WERI-Rb-1 (cell line): ENCODE measurements at regions not wholly inside any gene's neighbourhood (a gene's known extent, or its start where the extent isn't known, plus 50 kb on each side); places are given as distances from the start of the nearest gene placed in this dataset.
A peak's percentile ranks its signal among the peaks of the same experiment; 100 is the strongest.

Experiments
- DNase-seq: peaks from one replicate; pipeline ENCODE4 v3.0.0-alpha.2; 2020
- H3K27ac ChIP-seq: fragments of 250-450 bp; sonication (Bioruptor Pico); 2 replicates; pipeline ENCODE4 v1.5.1; 2020; ENCODE audit warnings: mild to moderate bottlenecking, moderate library complexity
- H3K27me3 ChIP-seq: fragments of 250-450 bp; sonication (Bioruptor Pico); 2 replicates; pipeline ENCODE4 v1.5.1; 2021; ENCODE audit warnings: mild to moderate bottlenecking, low read depth, moderate library complexity; ENCODE audit not compliant: insufficient read depth, severe bottlenecking
- H3K36me3 ChIP-seq: fragments of 250-450 bp; sonication (Bioruptor Pico); 2 replicates; pipeline ENCODE4 v1.5.1; 2020; ENCODE audit warnings: mild to moderate bottlenecking, moderate library complexity
- H3K4me3 ChIP-seq: 2 replicates; pipeline ENCODE4 v1.5.1; 2011; ENCODE audit warnings: low read depth, mild to moderate bottlenecking, control low read depth, low read length
- H3K9me3 ChIP-seq: fragments of 250-450 bp; sonication (Bioruptor Pico); 2 replicates; pipeline ENCODE4 v1.5.1; 2021; ENCODE audit warnings: mild to moderate bottlenecking, moderate library complexity; ENCODE audit not compliant: severe bottlenecking
- TF ChIP-seq, protein P1 (sequence below): IDR thresholded peaks from 2 replicates; pipeline ENCODE4 v1.5.1; 2011; ENCODE audit warnings: low read depth, mild to moderate bottlenecking, control low read depth, inconsistent platforms, low read length

GRCh38 chr16:86991679-86992078 is 325.5 kb downstream of the C16orf95 start:
- no peaks in the 10 kb centered on the region for H3K27me3 ChIP-seq
- H3K36me3 ChIP-seq: no peaks in the 10 kb centered on the region
- no peak overlapping the region for H3K4me3 ChIP-seq
- H3K27ac ChIP-seq: no peak overlapping the region
- TF ChIP-seq, protein P1, sequence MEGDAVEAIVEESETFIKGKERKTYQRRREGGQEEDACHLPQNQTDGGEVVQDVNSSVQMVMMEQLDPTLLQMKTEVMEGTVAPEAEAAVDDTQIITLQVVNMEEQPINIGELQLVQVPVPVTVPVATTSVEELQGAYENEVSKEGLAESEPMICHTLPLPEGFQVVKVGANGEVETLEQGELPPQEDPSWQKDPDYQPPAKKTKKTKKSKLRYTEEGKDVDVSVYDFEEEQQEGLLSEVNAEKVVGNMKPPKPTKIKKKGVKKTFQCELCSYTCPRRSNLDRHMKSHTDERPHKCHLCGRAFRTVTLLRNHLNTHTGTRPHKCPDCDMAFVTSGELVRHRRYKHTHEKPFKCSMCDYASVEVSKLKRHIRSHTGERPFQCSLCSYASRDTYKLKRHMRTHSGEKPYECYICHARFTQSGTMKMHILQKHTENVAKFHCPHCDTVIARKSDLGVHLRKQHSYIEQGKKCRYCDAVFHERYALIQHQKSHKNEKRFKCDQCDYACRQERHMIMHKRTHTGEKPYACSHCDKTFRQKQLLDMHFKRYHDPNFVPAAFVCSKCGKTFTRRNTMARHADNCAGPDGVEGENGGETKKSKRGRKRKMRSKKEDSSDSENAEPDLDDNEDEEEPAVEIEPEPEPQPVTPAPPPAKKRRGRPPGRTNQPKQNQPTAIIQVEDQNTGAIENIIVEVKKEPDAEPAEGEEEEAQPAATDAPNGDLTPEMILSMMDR: no peak
- H3K9me3 ChIP-seq: no peaks in the 10 kb centered on the region
- no peak for DNase-seq

GRCh38 chr16:86992587-86992986 is 324.6 kb downstream of the C16orf95 start:
- TF ChIP-seq, protein P1: no peak
- no peak overlapping the region for H3K4me3 ChIP-seq
- H3K27me3 ChIP-seq: no peaks in the 10 kb centered on the region
- DNase-seq: no peak
- H3K27ac ChIP-seq: no peak overlapping the region
- no peaks in the 10 kb centered on the region for H3K36me3 ChIP-seq
- H3K9me3 ChIP-seq: no peaks in the 10 kb centered on the region

GRCh38 chr16:86993426-86994110 is 323.6 kb downstream of the C16orf95 start:
- H3K27me3 ChIP-seq: no peaks in the 10 kb centered on the region
- no peak overlapping the region for H3K27ac ChIP-seq
- no peaks in the 10 kb centered on the region for H3K9me3 ChIP-seq
- H3K4me3 ChIP-seq: no peak overlapping the region
- no peaks in the 10 kb centered on the region for H3K36me3 ChIP-seq
- TF ChIP-seq, protein P1: no peak
- DNase-seq: no peak

DNA sequence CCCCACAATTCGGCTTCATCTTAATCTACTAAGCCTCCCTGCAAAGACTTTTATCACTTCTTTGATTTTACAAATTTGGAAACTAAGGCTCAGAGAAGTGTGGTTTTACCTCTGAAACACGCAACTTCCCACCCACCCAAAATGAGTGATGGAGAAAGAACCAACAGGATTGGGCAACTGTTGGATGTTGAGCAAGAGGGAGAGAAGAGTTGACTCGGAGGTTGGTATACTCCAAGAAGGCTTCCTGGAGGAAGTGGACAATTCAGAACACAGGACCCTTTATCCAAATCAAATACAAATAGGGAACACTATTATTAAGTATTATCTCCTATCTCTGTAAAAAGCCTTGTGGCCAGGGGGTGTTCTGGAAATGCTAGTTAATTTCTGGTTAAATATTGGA is 323.0 kb downstream of the C16orf95 start:
- no peak overlapping the region; the same call in 1 of the 2 replicates for H3K27ac ChIP-seq
- H3K4me3 ChIP-seq: no peak overlapping the region
- no peaks in the 10 kb centered on the region for H3K36me3 ChIP-seq
- no peaks in the 10 kb centered on the region for H3K9me3 ChIP-seq
- H3K27me3 ChIP-seq: no peaks in the 10 kb centered on the region
- DNase-seq: no peak
- TF ChIP-seq, protein P1: no peak

- DNase-seq: peak; percentile 39
- Histone ChIP-seq H3K27me3 (no peaks in the 10 kb centered on the region), H3K9me3 (no peaks in the 10 kb centered on the region), H3K27ac (peak overlapping the region; percentile 39; the same call in 1 of the 2 replicates), H3K36me3 (no peaks in the 10 kb centered on the region), H3K4me3 (peak overlapping the region; percentile 26)
- TF ChIP-seq, protein P1: no peak
Observed at GRCh38 chr16:86994651-86995171, 322.5 kb downstream of the C16orf95 start.
